ENCODE measurements at regions not wholly inside any gene's neighbourhood (a gene's known extent, or its start where the extent isn't known, plus 50 kb on each side); places are given as distances from the start of the nearest gene placed in this dataset.

- H3K4me3 ChIP-seq (ENCODE audit: low read length), result no peak overlapping the region
- ATAC-seq, result no peak
- H2AFZ ChIP-seq (ENCODE audit: low read length), result no peak overlapping the region
- no peaks in the 10 kb centered on the region for H4K20me1 ChIP-seq (ENCODE audit: low read length)
- ChIA-PET POLR2A (ENCODE audit: unreplicated experiment) (no interaction called here), CTCF (no interaction called here)
- H3K27ac ChIP-seq (ENCODE audit: low read length), result no peak overlapping the region
- no peaks in the 10 kb centered on the region for H3K27me3 ChIP-seq (ENCODE audit: low read length)
- intact Hi-C loops (cut with micrococcal nuclease), result no loop called here
- H3K79me2 ChIP-seq (ENCODE audit: low read length), result no peaks in the 10 kb centered on the region
- H3F3A ChIP-seq (ENCODE audit: low read length, unreplicated experiment), result no peaks in the 10 kb centered on the region
- no peaks in the 10 kb centered on the region for H3K4me1 ChIP-seq (ENCODE audit: insufficient read depth, low read length)
- no peak overlapping the region for H3K9ac ChIP-seq (ENCODE audit: low read length)
- no peak overlapping the region for H3K4me2 ChIP-seq (ENCODE audit: low read length)
- no peak for DNase-seq
- H3K9me3 ChIP-seq (ENCODE audit: low read length), result no peaks in the 10 kb centered on the region
- no peaks in the 10 kb centered on the region for H3K36me3 ChIP-seq (ENCODE audit: low read depth, low read length)
- no peaks in the 10 kb centered on the region for H3K9me2 ChIP-seq (replicated peaks; ENCODE audit: low read length)
- no peak for TF ChIP-seq EZH2 (IDR thresholded peaks at IDR 0.05; ENCODE audit: low read length, unreplicated experiment)
- TF ChIP-seq EZH2phosphoT487 (IDR thresholded peaks at IDR 0.05; ENCODE audit: borderline replicate concordance, low read length), result no peak
- no peak for TF ChIP-seq CTCF (conservative IDR thresholded peaks at IDR 0.05; ENCODE audit: low read depth, low read length)
- BruUV-seq (replicated peaks), result no TSS peak
Measured at GRCh38 chr6:133688705-133689492, 200.0 kb upstream of the TCF21 start.

GRCh38 chr6:133689863-133690262 lies 199.1 kb upstream of the TCF21 start:
- CTCF ChIA-PET, result no interaction called here
- no peaks in the 10 kb centered on the region for H3K36me3 ChIP-seq (ENCODE audit: low read depth, low read length)
- no peaks in the 10 kb centered on the region for H3K9me3 ChIP-seq (ENCODE audit: low read length)
- H3K9ac ChIP-seq (ENCODE audit: low read length), result no peak overlapping the region
- no peak for ATAC-seq
- H3K9me2 ChIP-seq (replicated peaks; ENCODE audit: low read length), result no peaks in the 10 kb centered on the region
- POLR2A ChIA-PET (ENCODE audit: unreplicated experiment), result no interaction called here
- DNase-seq, result no peak
- H3K4me1 ChIP-seq (ENCODE audit: insufficient read depth, low read length), result no peaks in the 10 kb centered on the region
- no peak overlapping the region for H2AFZ ChIP-seq (ENCODE audit: low read length)
- H4K20me1 ChIP-seq (ENCODE audit: low read length), result no peaks in the 10 kb centered on the region
- no peak overlapping the region for H3K4me3 ChIP-seq (ENCODE audit: low read length)
- H3K27ac ChIP-seq (ENCODE audit: low read length), result no peak overlapping the region
- H3F3A ChIP-seq (ENCODE audit: low read length, unreplicated experiment), result no peaks in the 10 kb centered on the region
- intact Hi-C loops (cut with micrococcal nuclease), result no loop called here
- H3K4me2 ChIP-seq (ENCODE audit: low read length), result no peak overlapping the region
- no TSS peak for BruUV-seq (replicated peaks)
- H3K27me3 ChIP-seq (ENCODE audit: low read length), result no peaks in the 10 kb centered on the region
- TF ChIP-seq EZH2 (IDR thresholded peaks at IDR 0.05; ENCODE audit: low read length, unreplicated experiment), result no peak
- no peak for TF ChIP-seq CTCF (conservative IDR thresholded peaks at IDR 0.05; ENCODE audit: low read depth, low read length)
- TF ChIP-seq EZH2phosphoT487 (IDR thresholded peaks at IDR 0.05; ENCODE audit: borderline replicate concordance, low read length), result no peak
- no peaks in the 10 kb centered on the region for H3K79me2 ChIP-seq (ENCODE audit: low read length)

- no peaks in the 10 kb centered on the region for H3K79me2 ChIP-seq (ENCODE audit: low read length)
- no peaks in the 10 kb centered on the region for H4K20me1 ChIP-seq (ENCODE audit: low read length)
- no peaks in the 10 kb centered on the region for H3K9me3 ChIP-seq (ENCODE audit: low read length)
- no peaks in the 10 kb centered on the region for H3K9me2 ChIP-seq (replicated peaks; ENCODE audit: low read length)
- CTCF ChIA-PET, result no interaction called here
- DNase-seq (no peak), ATAC-seq (no peak)
- H3K27me3 ChIP-seq (ENCODE audit: low read length), result no peaks in the 10 kb centered on the region
- BruUV-seq (replicated peaks), result no TSS peak
- POLR2A ChIA-PET (ENCODE audit: unreplicated experiment), result no interaction called here
- no peak overlapping the region for H3K4me2 ChIP-seq (ENCODE audit: low read length)
- H3K4me1 ChIP-seq (ENCODE audit: insufficient read depth, low read length), result no peaks in the 10 kb centered on the region
- no peak overlapping the region for H2AFZ ChIP-seq (ENCODE audit: low read length)
- H3F3A ChIP-seq (ENCODE audit: low read length, unreplicated experiment), result no peaks in the 10 kb centered on the region
- no peaks in the 10 kb centered on the region for H3K36me3 ChIP-seq (ENCODE audit: low read depth, low read length)
- intact Hi-C loops (cut with micrococcal nuclease), result no loop called here
- H3K4me3 ChIP-seq (ENCODE audit: low read length), result no peak overlapping the region
- TF ChIP-seq EZH2phosphoT487 (IDR thresholded peaks at IDR 0.05; ENCODE audit: borderline replicate concordance, low read length), result no peak
- no peak for TF ChIP-seq EZH2 (IDR thresholded peaks at IDR 0.05; ENCODE audit: low read length, unreplicated experiment)
- no peak for TF ChIP-seq CTCF (conservative IDR thresholded peaks at IDR 0.05; ENCODE audit: low read depth, low read length)
- no peak overlapping the region for H3K9ac ChIP-seq (ENCODE audit: low read length)
- no peak overlapping the region for H3K27ac ChIP-seq (ENCODE audit: low read length)
Measured at GRCh38 chr6:133693565-133693964, 195.3 kb upstream of the TCF21 start.

Data from PC-3 (cell line).